ENCODE measurements at regions not wholly inside any gene's neighbourhood (a gene's known extent, or its start where the extent isn't known, plus 50 kb on each side); places are given as distances from the start of the nearest gene placed in this dataset.

GRCh38 chr12:30110958-30111586 lies 327.3 kb upstream of the TMTC1 start:
- no peak overlapping the region for H3K4me3 ChIP-seq (ENCODE audit: low read depth, low read length)
- TF ChIP-seq, protein P1, sequence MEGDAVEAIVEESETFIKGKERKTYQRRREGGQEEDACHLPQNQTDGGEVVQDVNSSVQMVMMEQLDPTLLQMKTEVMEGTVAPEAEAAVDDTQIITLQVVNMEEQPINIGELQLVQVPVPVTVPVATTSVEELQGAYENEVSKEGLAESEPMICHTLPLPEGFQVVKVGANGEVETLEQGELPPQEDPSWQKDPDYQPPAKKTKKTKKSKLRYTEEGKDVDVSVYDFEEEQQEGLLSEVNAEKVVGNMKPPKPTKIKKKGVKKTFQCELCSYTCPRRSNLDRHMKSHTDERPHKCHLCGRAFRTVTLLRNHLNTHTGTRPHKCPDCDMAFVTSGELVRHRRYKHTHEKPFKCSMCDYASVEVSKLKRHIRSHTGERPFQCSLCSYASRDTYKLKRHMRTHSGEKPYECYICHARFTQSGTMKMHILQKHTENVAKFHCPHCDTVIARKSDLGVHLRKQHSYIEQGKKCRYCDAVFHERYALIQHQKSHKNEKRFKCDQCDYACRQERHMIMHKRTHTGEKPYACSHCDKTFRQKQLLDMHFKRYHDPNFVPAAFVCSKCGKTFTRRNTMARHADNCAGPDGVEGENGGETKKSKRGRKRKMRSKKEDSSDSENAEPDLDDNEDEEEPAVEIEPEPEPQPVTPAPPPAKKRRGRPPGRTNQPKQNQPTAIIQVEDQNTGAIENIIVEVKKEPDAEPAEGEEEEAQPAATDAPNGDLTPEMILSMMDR (IDR thresholded peaks at IDR 0.05; ENCODE audit: low read depth, low read length), result no peak
- in situ Hi-C loops (cut with HindIII; ENCODE audit: low sequenced_read_pairs), result no loop called here
- DNase-seq (ENCODE audit: low read depth, low spot score), result peak; percentile 70

DNA sequence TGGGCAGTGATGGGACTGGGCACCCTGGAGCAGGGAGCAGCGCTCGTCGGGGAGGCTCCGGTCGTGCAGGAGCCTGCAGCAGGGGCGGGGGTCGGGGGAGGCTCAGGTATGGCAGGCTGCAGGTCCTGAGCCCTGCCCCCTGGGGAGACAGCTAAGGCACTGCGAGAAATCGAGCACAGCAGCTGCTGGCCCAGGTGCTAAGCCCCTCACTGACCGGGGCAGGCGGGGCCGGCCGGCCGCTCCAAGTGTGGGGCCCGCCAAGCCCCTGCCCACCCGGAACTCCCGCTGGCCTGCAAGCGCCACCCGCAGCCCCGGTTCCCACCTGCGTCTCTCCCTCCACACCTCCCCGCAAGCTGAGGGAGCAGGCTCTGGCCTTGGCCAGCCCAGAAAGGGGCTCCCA lies 326.8 kb upstream of the TMTC1 start:
- TF ChIP-seq, protein P1 (IDR thresholded peaks at IDR 0.05; ENCODE audit: low read depth, low read length), result no peak
- in situ Hi-C loops (cut with HindIII; ENCODE audit: low sequenced_read_pairs), result no loop called here
- H3K4me3 ChIP-seq (ENCODE audit: low read depth, low read length), result no peak overlapping the region
- no peak for DNase-seq (ENCODE audit: low read depth, low spot score)

DNA sequence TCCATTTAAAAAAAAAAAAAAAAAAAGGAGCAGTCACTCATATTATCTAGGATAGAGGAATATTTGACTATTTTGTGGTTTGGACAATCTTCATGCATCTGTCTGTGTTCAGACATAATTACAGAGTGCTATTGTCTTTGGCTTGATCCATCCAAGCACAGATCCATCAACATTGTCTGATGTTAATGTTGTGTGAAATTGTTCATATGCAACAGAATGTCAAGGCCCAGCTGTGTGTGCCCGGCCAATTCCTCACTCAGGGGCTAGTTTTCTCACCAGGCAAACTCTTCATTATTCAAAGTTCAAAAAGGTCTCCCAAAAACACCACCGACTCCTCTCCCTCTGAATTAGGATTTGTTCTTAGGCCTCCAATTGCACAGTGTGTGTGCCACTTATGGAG lies 324.9 kb upstream of the TMTC1 start:
- TF ChIP-seq, protein P1 (IDR thresholded peaks at IDR 0.05; ENCODE audit: low read depth, low read length), result no peak
- DNase-seq (ENCODE audit: low read depth, low spot score), result no peak
- in situ Hi-C loops (cut with HindIII; ENCODE audit: low sequenced_read_pairs), result no loop called here
- H3K4me3 ChIP-seq (ENCODE audit: low read depth, low read length), result no peak overlapping the region

DNA sequence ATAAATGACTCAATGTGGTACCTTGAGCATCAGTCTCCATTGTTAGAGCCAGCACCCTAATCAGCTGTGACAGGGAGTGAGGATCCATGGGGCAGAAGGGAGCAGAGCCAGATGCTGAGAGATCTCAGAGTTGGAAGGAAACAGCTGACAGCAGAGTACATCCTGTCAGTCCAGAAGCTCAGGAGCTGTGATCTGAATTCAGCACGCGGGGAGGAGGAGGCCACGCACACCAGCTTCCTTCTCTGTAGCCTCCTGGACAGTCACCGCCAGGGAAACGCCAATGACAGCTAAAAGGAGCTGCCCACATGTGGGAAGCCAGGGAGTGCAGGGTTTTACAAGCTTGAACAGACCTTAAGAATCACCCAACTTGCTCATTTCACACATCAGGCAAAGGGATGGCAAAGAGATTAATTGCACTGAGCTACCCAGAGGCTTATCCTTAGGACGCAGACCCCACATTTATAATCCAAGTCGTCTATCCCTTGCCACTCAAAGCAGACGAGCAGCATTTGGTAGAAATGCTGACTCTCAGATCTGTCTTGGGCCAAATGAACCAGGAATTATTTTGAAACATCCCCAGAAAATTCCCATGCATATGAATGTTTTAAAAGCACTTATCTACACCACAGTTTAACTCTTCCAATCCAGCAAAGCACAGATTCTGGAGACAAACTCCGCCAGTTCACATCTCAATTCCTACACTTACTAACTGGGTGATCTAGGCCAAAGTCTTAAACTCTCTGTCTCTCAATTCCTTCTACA lies 322.6 kb upstream of the TMTC1 start:
- no peak overlapping the region for H3K4me3 ChIP-seq (ENCODE audit: low read depth, low read length)
- in situ Hi-C loops (cut with HindIII; ENCODE audit: low sequenced_read_pairs), result no loop called here
- no peak for DNase-seq (ENCODE audit: low read depth, low spot score)
- TF ChIP-seq, protein P1 (IDR thresholded peaks at IDR 0.05; ENCODE audit: low read depth, low read length), result no peak

DNA sequence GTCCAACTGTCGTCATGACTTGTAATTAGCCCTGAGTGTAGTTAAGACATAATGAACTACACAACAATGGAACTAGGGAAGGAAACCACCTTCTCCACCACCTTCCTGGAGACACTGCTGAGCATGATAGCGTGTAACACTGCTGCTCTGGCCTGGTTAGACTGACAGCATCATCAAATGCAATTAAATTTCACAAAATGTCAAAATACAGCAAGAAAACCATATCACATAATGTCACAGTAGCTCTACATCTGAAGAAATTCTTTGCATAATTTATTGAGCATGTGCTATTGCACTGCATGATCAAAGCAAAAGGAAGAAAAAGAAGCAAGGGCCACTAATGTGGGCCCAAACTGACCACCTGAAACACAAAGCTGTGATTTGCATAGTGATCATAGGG lies 321.8 kb upstream of the TMTC1 start:
- H3K4me3 ChIP-seq (ENCODE audit: low read depth, low read length), result no peak overlapping the region
- in situ Hi-C loops (cut with HindIII; ENCODE audit: low sequenced_read_pairs), result no loop called here
- no peak for DNase-seq (ENCODE audit: low read depth, low spot score)
- TF ChIP-seq, protein P1 (IDR thresholded peaks at IDR 0.05; ENCODE audit: low read depth, low read length), result no peak

DNA sequence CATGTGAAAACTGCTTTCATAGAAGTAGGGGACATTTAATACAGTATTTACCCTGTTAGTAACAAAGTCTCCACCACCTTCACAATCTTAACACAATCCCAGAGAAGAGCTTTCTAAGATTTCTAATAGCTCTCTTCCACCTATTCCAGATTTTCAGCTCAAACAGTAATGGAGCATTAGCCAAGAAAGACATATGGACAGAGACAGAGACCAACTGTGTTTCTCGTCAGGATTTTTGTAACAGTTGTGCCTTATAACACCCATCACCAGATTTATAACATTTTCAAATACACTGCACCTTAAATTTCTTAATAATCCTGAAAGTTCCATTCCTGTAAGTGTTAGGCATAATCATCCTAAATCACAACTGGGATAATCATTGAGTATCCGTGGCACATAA lies 321.2 kb upstream of the TMTC1 start:
- no peak overlapping the region for H3K4me3 ChIP-seq (ENCODE audit: low read depth, low read length)
- no peak for DNase-seq (ENCODE audit: low read depth, low spot score)
- TF ChIP-seq, protein P1 (IDR thresholded peaks at IDR 0.05; ENCODE audit: low read depth, low read length), result no peak
- in situ Hi-C loops (cut with HindIII; ENCODE audit: low sequenced_read_pairs), result no loop called here
